Peyer's patch (tissue), 4 donors: ENCODE measurements at regions not wholly inside any gene's neighbourhood (a gene's known extent, or its start where the extent isn't known, plus 50 kb on each side); places are given as distances from the start of the nearest gene placed in this dataset.

Experiments
- DNase-seq, 3 donors: peaks; one replicate each; pipeline ENCODE4 v3.0.0-alpha.2; 2017 to 2019
- H3K27ac ChIP-seq, 4 donors: fragments of 200-600 bp; sonication (generic); one replicate each; pipeline ENCODE4 v1.5.1; 2016 to 2019
- H3K27me3 ChIP-seq, 2 donors: fragments of 200-600 bp; sonication (generic); one replicate each; pipeline ENCODE4 v1.5.1; 2019
- H3K36me3 ChIP-seq, 3 donors: fragments of 200-600 bp; sonication (generic); one replicate each; pipeline ENCODE4 v1.5.1; 2016 to 2019
- H3K4me1 ChIP-seq, 4 donors: fragments of 200-600 bp; sonication (generic); one replicate each; pipeline ENCODE4 v1.5.1; 2016 to 2019
- H3K4me3 ChIP-seq, 4 donors: fragments of 200-600 bp; sonication (generic); 1 replicate in 3 of 4; 2 replicates in 1 of 4; pipeline ENCODE4 v1.5.1; 2016 to 2019; ENCODE audit warnings: mild to moderate bottlenecking in 1 of 4
- H3K9me3 ChIP-seq, 4 donors: fragments of 200-600 bp; sonication (generic); one replicate each; pipeline ENCODE4 v1.5.1; 2016 to 2019; ENCODE audit warnings: mild to moderate bottlenecking in 1 of 4
- CTCF ChIP-seq, 6 experiments: fragments of 450-650 bp in 4 of 6; fragments of 200-600 bp in 2 of 6; sonication (generic) in 1 of 6; IDR thresholded peaks; one replicate each; pipeline ENCODE4 v1.5.1; 2017 to 2019; ENCODE audit warnings: antibody characterized with exemption in 6 of 6, mild to moderate bottlenecking in 3 of 6, moderate library complexity in 1 of 6
- POLR2A ChIP-seq, 2 donors: fragments of 450-650 bp; IDR thresholded peaks; one replicate each; pipeline ENCODE4 v1.5.1; 2017; ENCODE audit warnings: antibody characterized with exemption in 2 of 2, mild to moderate bottlenecking in 2 of 2, moderate library complexity in 2 of 2

GRCh38 chr6:128631031-128631430, 110.6 kb upstream of the PTPRK start:
- no peaks in the 10 kb centered on the region for H3K4me1 ChIP-seq
- DNase-seq: no peak
- no peaks in the 10 kb centered on the region for H3K9me3 ChIP-seq
- H3K27ac ChIP-seq: no peak overlapping the region
- no peak for TF ChIP-seq CTCF (IDR thresholded peaks at IDR 0.05)
- no peak for TF ChIP-seq POLR2A (IDR thresholded peaks at IDR 0.05)
- no peak overlapping the region for H3K4me3 ChIP-seq
- no peaks in the 10 kb centered on the region for H3K27me3 ChIP-seq
- no peaks in the 10 kb centered on the region for H3K36me3 ChIP-seq

GRCh38 chr6:128630213-128630612, 109.8 kb upstream of the PTPRK start:
- DNase-seq: peak in 2 of 3 donors; percentile 45 to 46
- Histone ChIP-seq H3K27me3 (no peaks in the 10 kb centered on the region), H3K4me1 (no peaks in the 10 kb centered on the region), H3K4me3 (no peak overlapping the region), H3K27ac (no peak overlapping the region), H3K9me3 (no peaks in the 10 kb centered on the region), H3K36me3 (no peaks in the 10 kb centered on the region)
- no peak for TF ChIP-seq CTCF (IDR thresholded peaks at IDR 0.05)
- no peak for TF ChIP-seq POLR2A (IDR thresholded peaks at IDR 0.05)

- TF ChIP-seq CTCF (IDR thresholded peaks at IDR 0.05): no peak
- no peak for TF ChIP-seq POLR2A (IDR thresholded peaks at IDR 0.05)
- DNase-seq: no peak
- H3K4me1 ChIP-seq: no peaks in the 10 kb centered on the region
These were observed 96.9 kb upstream of the PTPRK start for GRCh38 chr6:128617285-128617684.

GRCh38 chr6:128616342-128616741, 95.9 kb upstream of the PTPRK start:
- DNase-seq: no peak
- H3K4me3 ChIP-seq: no peak overlapping the region
- H3K9me3 ChIP-seq: no peaks in the 10 kb centered on the region
- H3K36me3 ChIP-seq: no peaks in the 10 kb centered on the region
- H3K27me3 ChIP-seq: no peaks in the 10 kb centered on the region
- H3K4me1 ChIP-seq: no peaks in the 10 kb centered on the region
- TF ChIP-seq POLR2A (IDR thresholded peaks at IDR 0.05) (no peak), CTCF (IDR thresholded peaks at IDR 0.05) (no peak)
- H3K27ac ChIP-seq: no peak overlapping the region

More at GRCh38 chr6:128617285-128617684, 96.9 kb upstream of the PTPRK start:
- Histone ChIP-seq H3K27me3 (no peaks in the 10 kb centered on the region), H3K9me3 (no peaks in the 10 kb centered on the region), H3K27ac (no peak overlapping the region), H3K36me3 (no peaks in the 10 kb centered on the region), H3K4me3 (no peak overlapping the region)

- Histone ChIP-seq H3K4me1 (no peaks in the 10 kb centered on the region), H3K4me3 (no peak overlapping the region), H3K27ac (no peak overlapping the region), H3K36me3 (no peaks in the 10 kb centered on the region), H3K27me3 (no peaks in the 10 kb centered on the region), H3K9me3 (no peaks in the 10 kb centered on the region)
- no peak for TF ChIP-seq CTCF (IDR thresholded peaks at IDR 0.05)
- no peak for TF ChIP-seq POLR2A (IDR thresholded peaks at IDR 0.05)
- no peak for DNase-seq
These were observed 86.2 kb upstream of the PTPRK start for GRCh38 chr6:128606611-128607010.

GRCh38 chr6:128605961-128606360, 85.6 kb upstream of the PTPRK start:
- TF ChIP-seq POLR2A (IDR thresholded peaks at IDR 0.05): no peak
- no peak for TF ChIP-seq CTCF (IDR thresholded peaks at IDR 0.05)

More at GRCh38 chr6:128605961-128606360, 85.6 kb upstream of the PTPRK start:
- no peak overlapping the region for H3K27ac ChIP-seq
- no peak for DNase-seq
- no peaks in the 10 kb centered on the region for H3K36me3 ChIP-seq
- H3K4me3 ChIP-seq: no peak overlapping the region
- no peaks in the 10 kb centered on the region for H3K9me3 ChIP-seq
- no peaks in the 10 kb centered on the region for H3K27me3 ChIP-seq
- H3K4me1 ChIP-seq: no peaks in the 10 kb centered on the region
